Bronchial epithelial cell (primary cell): ENCODE measurements at regions not wholly inside any gene's neighbourhood (a gene's known extent, or its start where the extent isn't known, plus 50 kb on each side); places are given as distances from the start of the nearest gene placed in this dataset.

Source experiments
- DNase-seq: peaks from one replicate; pipeline ENCODE4 v3.0.0-alpha.2; 2010; ENCODE audit warnings: low read depth
- FAIRE-seq: peaks from 2 replicates; lab custom pipeline; 2011; peaks lifted over from hg19 to GRCh38; lab: Jason Lieb, UNC
- H3K27me3 ChIP-seq: 2 replicates; pipeline ENCODE4 v1.5.1; 2011; ENCODE audit warnings: low read length; ENCODE audit not compliant: control insufficient read depth, insufficient read depth
- H3K36me3 ChIP-seq: 2 replicates; pipeline ENCODE4 v1.5.1; 2011; ENCODE audit warnings: low read length; ENCODE audit not compliant: control insufficient read depth, insufficient read depth
- H3K4me3 ChIP-seq: 2 replicates; pipeline ENCODE4 v1.5.1; 2011; ENCODE audit warnings: mild to moderate bottlenecking, low read depth, low read length, control low read depth
- TF ChIP-seq, protein P1 (sequence below): IDR thresholded peaks from 2 replicates; pipeline ENCODE4 v1.5.1; 2011; ENCODE audit warnings: mild to moderate bottlenecking, moderate library complexity, low read length, control low read depth, inconsistent platforms; ENCODE audit not compliant: insufficient read depth, severe bottlenecking

DNA sequence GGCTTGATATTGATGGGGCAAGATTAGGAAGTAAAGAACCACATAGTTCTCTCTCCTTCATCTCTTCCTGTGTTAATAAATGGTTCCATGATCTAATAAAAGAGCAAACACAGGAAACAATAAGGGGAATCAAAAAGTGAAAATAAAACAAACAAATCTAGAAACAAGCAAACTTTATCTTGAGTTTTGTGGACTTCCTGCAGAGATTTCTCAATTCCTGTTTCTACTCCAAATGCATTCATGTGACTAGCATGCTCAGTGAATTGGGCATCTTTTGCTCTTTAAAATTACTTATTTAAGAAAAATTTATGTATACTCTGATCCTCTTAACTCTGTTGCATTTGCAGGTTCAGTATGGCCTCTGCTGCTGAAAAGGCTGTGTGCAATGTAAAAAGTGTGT, 682.0 kb downstream of the KCTD8 start:
- TF ChIP-seq, protein P1, sequence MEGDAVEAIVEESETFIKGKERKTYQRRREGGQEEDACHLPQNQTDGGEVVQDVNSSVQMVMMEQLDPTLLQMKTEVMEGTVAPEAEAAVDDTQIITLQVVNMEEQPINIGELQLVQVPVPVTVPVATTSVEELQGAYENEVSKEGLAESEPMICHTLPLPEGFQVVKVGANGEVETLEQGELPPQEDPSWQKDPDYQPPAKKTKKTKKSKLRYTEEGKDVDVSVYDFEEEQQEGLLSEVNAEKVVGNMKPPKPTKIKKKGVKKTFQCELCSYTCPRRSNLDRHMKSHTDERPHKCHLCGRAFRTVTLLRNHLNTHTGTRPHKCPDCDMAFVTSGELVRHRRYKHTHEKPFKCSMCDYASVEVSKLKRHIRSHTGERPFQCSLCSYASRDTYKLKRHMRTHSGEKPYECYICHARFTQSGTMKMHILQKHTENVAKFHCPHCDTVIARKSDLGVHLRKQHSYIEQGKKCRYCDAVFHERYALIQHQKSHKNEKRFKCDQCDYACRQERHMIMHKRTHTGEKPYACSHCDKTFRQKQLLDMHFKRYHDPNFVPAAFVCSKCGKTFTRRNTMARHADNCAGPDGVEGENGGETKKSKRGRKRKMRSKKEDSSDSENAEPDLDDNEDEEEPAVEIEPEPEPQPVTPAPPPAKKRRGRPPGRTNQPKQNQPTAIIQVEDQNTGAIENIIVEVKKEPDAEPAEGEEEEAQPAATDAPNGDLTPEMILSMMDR = no peak
- no peaks in the 10 kb centered on the region for H3K27me3 ChIP-seq
- H3K36me3 ChIP-seq = no peaks in the 10 kb centered on the region
- no peak for FAIRE-seq
- no peak overlapping the region for H3K4me3 ChIP-seq
- no peak for DNase-seq

- Histone ChIP-seq H3K27me3 (no peaks in the 10 kb centered on the region), H3K36me3 (no peaks in the 10 kb centered on the region), H3K4me3 (no peak overlapping the region)
- FAIRE-seq (no peak), DNase-seq (peak; percentile 36)
- TF ChIP-seq, protein P1 = no peak
Observed at GRCh38 chr4:43776371-43776770, 672.2 kb downstream of the KCTD8 start.

DNA sequence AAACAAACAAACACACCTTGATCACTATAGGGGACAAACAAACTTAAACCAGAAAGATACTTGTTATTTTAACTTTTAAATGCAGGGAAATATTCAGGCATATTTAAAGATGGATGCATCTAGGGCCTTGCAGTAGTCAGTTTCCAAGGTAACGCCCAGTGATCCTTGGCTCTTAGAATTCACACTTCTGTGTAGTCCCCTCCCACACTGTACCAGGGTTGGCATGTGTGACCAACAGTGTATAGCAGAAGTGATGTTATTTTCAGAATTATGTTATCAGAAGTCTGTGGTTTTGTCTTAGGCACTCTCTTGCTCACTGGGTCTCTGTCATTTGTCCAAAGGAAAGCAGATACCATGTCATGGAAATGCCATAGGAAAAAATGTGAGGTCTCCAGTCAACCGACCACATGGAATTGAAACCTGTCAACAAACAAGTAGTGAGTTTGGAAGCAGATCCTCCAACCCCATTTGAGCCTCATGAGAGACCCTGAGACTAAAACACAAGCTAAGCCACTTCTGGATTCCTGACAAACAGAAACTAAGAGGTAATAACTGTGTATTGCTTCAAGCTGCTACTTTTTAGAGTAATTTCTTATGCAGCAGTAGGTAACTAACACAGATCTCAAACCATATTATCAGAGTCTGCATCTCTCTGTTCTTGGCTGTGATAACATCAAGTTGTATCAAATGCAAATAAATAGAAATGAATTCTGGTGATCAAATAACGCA, 670.3 kb downstream of the KCTD8 start:
- no peaks in the 10 kb centered on the region for H3K36me3 ChIP-seq
- DNase-seq (no peak), FAIRE-seq (no peak)
- H3K27me3 ChIP-seq = no peaks in the 10 kb centered on the region
- TF ChIP-seq, protein P1 = no peak
- no peak overlapping the region for H3K4me3 ChIP-seq

DNA sequence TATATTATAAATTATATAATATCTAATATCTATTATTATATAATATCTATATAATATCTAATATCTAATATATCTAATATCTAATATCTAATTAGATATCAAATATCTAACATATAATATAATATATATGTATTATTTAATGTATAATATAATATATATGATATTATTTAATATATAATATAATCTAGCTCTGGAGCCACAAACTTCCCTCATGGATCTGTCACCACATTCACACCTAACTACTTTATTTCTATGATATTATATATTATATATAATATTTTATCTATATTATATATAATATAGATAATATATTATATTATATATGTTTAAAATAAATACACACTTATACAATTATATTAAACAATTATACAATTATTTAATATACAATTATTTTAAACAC, 667.5 kb downstream of the KCTD8 start:
- TF ChIP-seq, protein P1 = no peak
- DNase-seq (no peak), FAIRE-seq (no peak)
- H3K27me3 ChIP-seq = no peaks in the 10 kb centered on the region
- no peaks in the 10 kb centered on the region for H3K36me3 ChIP-seq
- no peak overlapping the region for H3K4me3 ChIP-seq

- DNase-seq = no peak
- H3K36me3 ChIP-seq = no peaks in the 10 kb centered on the region
- FAIRE-seq = no peak
- no peaks in the 10 kb centered on the region for H3K27me3 ChIP-seq
- TF ChIP-seq, protein P1 = no peak
- H3K4me3 ChIP-seq = no peak overlapping the region
Observed at GRCh38 chr4:43782391-43782790, 666.2 kb downstream of the KCTD8 start.

GRCh38 chr4:43816116-43816515, 632.5 kb downstream of the KCTD8 start:
- TF ChIP-seq, protein P1 = no peak
- DNase-seq = no peak
- Histone ChIP-seq H3K36me3 (no peaks in the 10 kb centered on the region), H3K27me3 (no peaks in the 10 kb centered on the region), H3K4me3 (no peak overlapping the region)
- no peak for FAIRE-seq
